HG02759 (cell line): ENCODE measurements at regions not wholly inside any gene's neighbourhood (a gene's known extent, or its start where the extent isn't known, plus 50 kb on each side); places are given as distances from the start of the nearest gene placed in this dataset.

Source experiments
- ATAC-seq: cut with Tn5 transposase; IDR thresholded peaks from one replicate; pipeline ENCODE4 v1.9.1; 2021; ENCODE audit warnings: mild to moderate bottlenecking, moderate library complexity; ENCODE audit not compliant: unreplicated experiment

DNA sequence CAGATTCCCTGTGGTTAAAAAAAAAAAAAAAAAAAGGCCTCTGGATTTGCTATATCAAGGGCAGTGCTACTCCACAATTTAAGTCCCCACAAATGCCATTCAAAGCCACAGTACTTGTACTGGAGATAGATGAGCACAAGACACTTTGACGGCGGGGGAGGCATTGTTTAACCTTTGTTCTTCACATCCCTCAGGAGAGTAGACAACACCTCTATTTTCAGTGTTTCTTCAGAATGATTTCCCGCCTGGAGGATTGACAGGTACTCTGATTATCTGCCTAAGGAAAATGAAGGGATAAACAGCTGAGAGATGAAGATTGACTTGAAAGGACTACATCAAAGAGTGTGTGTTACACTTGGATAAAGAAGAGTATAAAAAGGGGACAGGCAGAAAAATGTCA lies 58.7 kb downstream of the OTOL1 start:
- ATAC-seq, result no peak

DNA sequence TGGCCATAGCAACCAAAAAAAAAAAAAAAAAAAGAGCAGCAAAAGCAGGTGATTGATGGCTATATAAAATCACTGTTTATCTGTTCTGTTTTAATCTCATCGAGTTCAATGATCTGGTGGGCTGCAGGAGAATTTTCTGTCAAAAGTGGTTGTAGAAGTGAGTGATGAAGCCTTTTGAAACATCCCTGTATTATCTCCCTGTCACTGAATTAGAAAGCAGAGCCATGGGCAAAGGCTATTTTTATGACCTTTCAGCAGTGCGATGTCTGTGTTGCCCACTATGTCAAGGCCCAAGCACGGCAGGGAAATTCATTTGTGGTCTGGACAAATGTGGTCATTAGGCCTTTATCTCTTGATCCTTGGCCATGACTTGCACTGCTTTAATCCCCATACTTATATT lies 59.9 kb downstream of the OTOL1 start:
- no peak for ATAC-seq

DNA sequence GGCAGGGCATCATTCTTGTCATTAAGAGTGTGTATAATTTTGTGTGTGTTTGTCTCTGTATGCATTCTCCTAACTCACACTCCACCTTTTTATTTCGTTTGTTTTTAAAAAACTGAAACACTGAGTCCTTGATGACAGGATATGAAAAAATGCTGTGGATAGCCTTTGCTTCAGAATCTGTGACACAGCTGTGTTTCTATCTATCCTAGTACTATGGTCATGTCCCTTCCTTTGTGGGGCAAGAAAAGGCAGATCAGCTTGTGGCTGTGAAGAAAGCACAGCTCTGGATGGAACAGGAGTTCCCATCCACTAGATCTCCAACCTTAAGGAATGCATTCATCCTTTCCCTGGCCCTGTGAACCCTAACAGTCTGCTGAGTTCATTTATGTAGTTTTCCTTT lies 60.3 kb downstream of the OTOL1 start:
- no peak for ATAC-seq

DNA sequence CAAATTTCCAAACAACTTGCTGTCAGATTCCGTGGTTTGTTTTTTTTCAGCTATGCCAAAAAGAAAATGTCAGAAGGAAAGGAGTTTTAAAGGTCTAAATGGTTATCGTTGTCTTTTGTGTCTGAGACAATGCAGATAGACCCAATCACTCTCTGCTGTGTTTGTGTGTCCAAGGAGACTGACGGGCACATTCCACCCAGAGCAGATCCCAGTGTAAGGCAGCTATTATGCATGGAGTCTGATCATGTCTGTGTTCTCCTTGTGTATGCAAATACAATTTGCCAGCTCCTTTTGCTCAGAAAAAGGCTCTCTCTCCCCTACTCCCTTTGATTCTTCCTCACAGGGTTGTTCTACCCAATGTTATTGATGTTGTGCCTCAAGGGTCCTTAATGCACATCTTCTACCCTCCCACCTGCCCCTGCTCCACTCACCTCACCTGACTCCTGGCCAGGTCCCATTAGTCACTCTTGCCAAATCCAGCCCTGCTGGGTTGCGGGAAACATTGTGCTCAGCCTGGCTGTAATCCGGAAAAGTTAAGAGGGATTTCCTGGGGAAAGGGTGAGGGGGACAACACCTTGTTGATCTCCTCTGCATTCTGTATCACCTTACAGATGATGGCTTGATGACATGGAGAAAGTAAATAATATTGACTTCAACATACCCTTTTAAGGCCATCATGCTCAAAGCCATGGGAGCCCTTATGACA lies 61.0 kb downstream of the OTOL1 start:
- no peak for ATAC-seq

DNA sequence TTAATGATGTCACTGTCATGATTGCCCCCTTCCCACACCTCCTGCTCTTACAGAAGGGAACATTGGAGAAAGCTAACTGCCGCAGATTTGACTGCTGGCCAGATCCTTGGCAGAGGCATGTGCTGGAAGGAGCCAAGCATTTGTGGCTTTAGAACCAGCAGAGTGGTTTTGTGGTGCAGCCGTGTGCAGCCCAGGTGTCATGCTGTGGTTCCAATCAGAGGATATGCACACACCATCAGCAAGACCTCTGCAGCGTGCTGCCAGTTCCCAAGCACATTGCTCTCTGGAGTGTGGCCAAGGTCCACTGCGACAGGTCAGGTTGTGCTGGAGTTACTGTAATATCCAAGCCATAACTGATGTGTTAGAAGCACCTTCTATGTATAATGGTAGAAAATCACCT lies 61.6 kb downstream of the OTOL1 start:
- ATAC-seq, result no peak

DNA sequence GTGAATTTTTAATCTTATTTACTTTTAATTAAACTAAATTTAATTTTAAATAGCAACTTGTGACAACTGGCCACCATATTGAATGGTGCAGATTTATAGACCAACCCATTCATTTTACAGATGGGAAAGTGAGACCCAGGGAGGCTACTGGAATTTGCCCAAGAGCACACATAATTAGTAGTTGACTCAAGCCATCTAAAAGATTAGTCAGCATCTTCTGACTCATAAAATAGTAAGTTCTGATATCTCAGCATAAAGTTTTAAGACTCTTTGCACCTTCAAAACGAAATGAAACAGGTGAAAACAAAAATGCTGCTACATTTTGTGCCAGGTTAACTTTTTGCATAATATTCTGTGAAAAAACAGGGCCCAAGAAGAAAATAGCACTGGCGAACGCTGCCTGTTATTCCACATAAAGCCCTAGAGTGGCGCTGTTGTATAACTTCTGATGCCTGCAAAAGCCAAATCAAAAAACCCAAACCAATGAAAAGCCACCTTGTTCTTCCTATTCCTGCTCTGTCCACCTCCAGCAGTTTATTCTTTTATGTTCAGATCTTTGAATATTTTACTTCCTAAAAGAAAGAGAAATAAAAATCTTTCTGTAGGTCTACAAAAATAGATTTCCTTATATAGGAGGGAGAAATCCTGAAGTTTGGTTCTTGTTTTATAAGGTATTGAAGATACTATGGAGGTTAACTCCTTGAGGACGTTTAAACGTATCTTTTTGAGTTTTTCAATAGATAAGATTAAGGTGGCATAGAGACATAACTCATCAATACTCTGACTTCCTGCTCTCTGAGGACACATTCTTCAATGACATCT lies 62.8 kb downstream of the OTOL1 start:
- ATAC-seq, result no peak

DNA sequence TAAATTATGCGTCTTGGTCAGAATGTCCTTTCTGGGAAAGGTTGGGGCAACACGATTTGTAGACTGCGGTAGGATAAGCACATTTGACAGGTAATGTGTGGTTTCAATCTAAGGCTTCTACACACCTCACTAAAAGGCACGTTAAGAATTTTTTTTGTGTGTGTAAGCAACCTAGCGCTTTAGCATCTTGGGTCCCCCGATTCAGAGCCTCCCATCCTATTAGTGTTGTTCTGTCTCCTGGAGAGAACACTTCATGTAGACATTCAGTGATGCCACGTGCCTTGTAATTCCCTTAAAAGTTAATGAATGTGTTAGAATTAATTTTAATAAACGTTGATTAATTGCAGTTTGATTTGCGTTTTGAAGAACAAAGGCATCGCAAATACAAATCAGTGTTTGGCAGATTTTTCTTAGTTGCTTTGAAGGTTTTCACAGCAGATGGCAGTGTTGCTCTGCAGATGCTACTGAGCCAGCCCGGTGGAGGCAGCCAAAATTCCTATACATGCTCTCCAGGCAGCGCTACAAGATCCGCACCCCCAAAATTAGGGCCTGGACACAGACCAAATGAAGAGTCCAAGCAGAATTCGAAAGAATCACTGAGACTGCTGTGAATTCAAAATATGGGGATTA lies 63.5 kb downstream of the OTOL1 start:
- no peak for ATAC-seq

DNA sequence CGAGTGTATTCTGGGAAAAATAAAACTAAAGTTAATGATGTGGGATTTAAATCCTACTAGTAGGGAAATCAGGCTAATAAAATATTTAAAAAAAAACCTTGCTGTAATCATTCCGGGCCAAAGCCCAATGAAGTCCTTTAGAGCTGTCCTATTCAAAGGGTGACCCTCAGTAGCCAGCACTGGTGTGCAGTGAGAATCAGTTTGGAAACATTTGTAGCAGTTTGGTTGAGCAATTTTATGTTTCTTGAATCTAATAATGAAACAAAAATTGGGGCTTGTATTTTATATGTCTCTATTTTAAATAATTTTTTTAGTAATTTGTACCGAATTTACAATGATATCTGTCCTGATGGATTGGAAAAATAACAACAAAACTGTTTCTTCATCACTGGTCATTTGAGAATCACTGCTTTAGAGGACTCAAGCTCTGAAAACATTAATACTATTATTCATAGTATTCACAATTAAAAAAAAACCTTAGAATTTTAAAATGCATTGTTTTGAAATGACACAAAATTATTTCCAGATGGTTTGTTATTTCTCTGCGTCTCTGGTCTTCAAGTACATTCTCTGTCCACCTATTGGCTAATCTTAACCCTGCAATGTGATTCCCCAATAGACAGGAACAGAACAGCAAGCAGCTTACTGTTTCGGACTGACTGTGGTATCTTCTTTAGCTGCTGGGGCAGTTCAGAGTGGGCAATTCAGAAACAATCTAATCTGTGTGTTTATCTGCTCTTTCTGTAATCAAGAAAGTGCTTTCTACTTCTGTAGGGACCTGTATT lies 71.2 kb downstream of the OTOL1 start:
- no peak for ATAC-seq

DNA sequence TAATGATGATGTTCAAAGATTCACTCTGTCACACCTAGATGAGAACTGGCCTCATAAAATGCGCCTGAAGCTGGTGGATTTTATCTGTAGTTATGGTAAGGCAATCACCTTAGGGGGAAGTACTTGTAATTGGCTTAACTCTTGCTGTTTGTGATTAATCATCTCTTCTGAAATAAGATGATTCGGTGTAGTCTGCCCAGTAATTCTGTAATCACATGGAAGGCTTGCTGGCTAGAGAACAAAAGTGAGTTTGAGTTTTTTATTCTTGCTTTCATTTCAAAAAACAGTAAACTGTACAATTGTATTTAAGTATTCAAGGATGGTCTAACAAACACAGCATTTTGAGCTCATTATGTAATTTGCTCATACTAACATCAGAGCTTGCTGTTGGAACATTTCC lies 72.1 kb downstream of the OTOL1 start:
- ATAC-seq, result no peak

DNA sequence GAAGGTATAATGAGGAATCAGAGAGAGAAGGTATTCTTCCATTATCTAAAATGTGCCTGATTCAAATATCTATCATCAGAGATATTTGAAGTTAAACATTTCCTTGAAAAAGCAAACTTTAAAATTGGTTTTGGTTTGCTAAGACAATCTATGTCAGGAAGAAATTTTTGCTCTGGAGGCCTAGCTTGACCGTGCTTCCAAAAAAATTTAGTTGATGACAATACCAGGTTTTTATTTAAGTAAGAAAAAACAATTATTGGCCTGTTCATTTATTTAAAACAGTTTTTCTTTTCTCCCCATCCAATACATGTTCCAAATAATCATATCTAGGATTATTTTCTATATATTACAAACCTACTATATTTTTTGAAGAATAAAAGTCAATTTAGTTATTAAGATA lies 75.3 kb downstream of the OTOL1 start:
- no peak for ATAC-seq

DNA sequence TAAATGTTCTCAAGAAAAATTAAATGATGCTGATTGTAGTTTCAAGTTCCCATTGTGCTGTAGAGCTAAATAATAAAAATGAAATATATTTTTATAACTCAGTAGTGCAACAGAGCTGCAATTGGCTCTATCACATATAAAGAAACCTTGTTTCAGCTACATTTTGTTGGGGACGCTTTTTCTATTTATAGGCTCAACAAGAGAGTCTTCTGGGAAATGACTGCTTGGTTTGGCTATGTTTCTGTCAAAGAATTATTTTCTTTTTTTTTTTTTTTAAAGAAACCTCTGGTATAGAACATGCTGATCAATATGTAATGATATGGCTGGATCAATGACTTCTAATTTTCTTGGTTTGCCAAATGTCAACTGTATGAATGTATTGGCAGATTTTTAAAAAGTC lies 76.5 kb downstream of the OTOL1 start:
- no peak for ATAC-seq

DNA sequence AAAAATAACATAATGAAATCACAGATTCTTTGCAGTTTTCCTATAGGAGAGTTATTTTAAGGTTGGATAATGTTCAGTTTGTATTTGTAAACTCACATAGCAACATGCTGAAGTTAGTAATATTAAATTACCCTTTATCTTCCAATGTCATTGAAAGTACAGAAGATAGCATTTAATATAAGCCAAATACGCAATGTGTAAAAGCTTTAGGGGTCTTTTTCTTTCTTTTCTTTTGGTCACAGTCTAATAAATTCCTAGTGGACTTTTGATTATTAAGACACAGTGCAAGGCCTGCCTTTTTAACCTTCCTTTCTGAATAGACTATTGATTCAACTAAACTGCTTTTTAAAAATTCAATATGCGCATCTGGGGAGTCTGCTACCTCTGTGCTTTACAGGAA lies 79.3 kb downstream of the OTOL1 start:
- ATAC-seq, result no peak

DNA sequence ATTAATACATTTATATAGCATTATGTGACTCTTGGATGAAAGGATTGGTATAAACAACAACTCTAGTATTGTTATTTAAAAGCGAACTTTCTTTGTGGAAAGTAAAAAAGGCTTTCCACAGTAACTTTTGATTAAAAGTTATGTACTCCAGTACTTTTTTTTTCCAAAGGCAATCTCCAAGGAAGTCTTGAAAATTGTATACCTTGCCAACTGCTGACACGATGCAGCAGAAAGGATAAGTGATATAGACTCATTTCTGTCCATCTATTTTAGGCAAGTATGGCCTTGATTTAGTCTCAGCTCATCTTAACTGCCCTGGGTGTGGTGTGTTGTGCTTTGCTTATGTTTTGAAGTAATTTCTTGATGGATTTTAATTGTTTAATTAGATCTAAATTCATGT lies 79.7 kb downstream of the OTOL1 start:
- no peak for ATAC-seq

DNA sequence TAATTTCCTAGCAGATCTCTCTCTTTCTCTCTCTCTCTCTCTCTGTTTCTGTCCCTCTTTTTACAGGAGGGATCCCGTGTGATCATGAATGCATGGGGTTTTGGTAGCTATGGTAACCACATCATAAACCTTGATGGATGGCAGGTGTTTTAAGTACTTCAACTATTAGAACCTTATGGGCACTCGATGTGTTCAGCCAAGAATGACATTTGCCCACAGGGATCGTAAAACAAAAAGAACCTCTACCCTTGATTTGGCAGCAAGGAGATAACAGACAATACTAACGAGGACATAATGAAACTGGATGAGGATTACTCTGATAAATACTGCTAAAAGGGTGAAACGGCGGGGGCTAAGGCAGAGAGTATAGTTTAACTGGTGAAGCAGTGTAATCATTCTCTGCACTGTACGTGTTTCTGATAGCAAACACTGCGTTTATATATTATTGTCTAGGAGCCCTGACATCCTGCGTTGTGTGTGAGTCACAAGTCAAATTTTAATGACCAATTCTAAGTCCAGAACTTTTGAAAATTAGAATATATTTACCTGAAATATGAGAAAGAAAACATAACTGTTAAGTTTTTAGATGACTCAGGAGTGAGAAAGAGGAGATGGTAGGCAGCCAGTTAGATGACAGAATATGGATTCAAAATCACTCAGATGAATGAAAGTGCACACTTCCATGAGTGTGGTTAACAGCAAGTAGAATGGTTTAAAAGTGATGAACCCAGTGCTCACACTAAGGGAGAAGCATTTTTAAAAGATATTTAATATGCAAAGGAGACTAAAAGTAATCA lies 80.3 kb downstream of the OTOL1 start:
- ATAC-seq, result no peak

DNA sequence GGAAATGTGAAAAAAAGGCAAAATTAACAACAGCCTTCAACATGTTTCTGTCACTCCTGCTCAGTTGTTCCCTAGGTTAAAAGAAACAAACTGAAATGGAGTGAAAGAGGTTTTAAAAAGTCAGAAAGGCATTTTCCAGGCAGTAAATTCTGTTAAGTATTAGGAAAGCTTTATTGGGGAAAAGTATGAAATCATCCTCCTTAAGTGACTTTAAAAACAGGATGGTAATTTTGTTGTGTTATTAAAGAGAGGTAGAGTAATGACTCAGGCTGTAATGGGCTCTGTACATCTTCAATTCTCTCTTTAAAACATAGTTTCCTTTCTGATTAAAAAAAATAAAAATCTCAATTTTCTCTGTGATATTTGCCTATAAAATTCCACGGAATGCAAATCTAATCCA lies 81.1 kb downstream of the OTOL1 start:
- ATAC-seq, result no peak

DNA sequence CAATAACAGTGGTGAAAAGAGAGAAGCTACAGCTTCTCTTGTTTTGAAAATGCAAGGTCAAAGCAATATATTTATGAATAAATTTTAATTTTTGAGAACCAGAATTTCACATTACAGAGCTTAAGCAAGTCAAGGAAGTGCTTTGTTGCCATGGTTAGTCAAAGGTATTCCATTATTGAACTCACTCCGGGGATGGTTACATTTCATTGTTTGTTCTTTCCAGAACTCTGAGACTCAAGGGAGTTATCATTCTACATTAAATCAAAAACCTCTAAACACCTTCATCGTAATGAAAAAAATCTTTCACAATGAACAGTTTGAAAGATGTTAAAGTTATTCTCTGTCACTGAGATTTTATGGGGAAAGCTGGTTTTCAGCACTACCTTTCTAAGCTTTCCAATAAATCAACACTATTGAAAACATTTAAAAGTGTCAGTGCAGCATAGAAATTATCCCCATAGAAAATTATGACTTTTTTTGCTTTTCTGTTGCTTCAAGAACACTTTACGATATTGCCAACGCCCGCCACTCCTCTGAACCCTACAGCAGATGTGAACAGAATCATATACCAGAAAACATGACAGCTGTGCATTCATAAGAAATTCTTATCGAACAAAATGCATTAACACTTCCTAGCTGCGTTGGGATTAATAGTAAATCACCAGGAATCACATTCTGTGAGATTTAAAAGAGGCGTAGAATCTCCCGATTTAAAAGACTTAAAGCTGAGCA lies 83.0 kb downstream of the OTOL1 start:
- ATAC-seq, result no peak

DNA sequence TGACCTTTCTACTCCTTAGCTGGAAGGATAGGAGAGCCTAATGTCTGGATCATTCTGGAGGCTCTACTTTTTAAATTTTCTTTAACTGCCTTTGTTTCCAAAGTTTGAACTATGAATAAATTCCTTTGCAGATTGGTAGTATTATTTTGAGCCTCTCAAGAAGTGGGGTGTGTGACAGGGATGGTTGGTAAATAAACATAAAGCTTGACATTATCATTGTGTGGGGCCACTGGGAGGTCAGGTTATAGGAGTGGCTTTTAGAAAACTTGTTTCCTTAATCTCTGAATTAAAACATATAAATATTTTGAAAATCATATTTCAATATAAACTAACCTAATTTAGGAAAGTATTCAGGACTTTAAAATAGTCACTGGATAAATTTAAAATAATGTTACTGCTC lies 89.3 kb downstream of the OTOL1 start:
- ATAC-seq, result no peak

DNA sequence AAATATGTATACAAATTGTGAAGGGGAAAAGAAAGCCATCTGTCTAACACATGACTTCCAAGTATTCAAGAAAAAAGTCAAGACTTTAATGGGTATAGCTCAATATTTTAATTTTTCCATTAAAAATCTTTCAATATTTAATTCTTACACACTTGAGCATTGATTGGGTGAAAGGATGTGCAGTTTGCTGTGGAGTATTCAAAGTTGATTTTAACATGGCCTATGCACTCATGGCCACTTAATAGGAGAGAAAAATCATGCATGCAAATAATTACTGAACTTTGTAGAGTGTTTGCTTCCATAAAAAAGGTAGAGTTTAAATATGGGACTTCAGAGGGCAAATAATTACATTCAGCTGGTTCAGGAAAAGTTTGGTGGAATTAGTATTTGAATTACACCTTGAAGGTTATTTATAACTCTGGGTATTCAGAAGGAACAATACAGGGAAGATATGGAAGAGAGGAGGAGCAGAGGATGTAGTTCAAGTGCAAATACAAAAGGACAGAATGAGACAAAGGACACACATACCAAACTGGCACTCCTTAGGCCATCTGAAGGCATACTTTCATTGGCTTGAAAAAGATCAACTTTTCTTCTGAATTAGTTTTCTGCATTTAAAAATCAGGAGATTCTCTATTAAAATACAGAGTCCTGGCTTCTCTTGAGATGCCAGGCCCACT lies 90.1 kb downstream of the OTOL1 start:
- ATAC-seq, result no peak

DNA sequence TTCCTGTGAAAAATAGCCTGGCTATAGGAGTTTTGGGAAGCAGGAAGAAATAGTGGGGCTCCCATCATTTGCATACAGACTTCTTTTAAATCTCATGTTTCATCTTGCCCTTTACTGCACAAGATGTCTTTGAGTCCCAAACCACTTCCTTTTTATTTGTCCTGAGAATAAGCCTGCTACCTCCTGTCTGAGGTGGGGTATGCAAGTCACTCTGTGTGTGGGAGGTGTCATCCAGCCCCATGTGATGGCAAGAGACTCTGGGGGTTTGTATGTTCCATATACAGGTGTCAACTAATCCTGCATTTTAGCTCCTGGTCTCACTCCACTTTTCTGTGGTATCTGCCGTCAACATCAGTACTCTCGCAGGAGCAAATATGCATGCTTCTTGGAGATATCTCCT lies 102.0 kb downstream of the OTOL1 start:
- ATAC-seq, result no peak
